ENCODE measurements at regions not wholly inside any gene's neighbourhood (a gene's known extent, or its start where the extent isn't known, plus 50 kb on each side); places are given as distances from the start of the nearest gene placed in this dataset.

DNA sequence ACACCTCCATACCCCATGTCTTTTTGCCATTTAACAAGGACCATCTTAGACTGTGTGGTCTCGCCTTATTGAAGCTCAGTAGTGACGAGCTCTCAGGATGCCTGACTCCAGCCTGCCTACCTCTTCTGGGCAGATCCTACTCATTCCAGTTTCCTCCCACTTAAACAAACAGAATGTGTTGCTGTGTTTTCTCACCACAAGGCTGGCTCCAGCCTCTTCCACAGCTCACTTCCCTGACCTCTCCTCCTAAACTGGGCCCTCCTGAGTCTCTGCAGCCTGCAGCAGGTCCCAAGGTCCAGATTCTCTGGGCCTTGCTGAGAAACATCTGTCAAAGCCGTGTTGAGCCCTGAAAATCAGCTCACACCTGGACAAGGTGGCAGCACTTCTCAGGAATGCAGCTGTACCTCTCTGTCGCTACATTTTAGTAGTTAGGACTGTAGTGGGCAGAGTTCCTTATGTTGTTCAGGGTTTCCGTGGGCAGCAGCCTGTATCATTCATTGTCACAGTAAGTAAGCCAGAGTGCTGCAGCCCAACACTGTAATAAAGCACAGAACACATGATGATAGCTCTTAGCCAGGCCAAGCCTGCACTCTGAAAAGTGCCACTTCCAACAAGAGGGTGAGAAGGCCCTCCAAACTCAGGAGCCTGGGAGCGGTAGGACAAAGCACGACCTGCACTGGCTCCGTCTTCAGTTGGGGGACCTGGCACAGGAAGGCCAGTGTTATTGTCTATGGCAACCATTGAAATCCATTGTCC is 68.5 kb downstream of the NKX2-1 start:
- TF ChIP-seq POLR2A (IDR thresholded peaks at IDR 0.05) (no peak), CTCF (IDR thresholded peaks at IDR 0.05) (no peak)

Measured in body of pancreas (tissue), 4 donors.